ENCODE measurements at regions not wholly inside any gene's neighbourhood (a gene's known extent, or its start where the extent isn't known, plus 50 kb on each side); places are given as distances from the start of the nearest gene placed in this dataset.

DNA sequence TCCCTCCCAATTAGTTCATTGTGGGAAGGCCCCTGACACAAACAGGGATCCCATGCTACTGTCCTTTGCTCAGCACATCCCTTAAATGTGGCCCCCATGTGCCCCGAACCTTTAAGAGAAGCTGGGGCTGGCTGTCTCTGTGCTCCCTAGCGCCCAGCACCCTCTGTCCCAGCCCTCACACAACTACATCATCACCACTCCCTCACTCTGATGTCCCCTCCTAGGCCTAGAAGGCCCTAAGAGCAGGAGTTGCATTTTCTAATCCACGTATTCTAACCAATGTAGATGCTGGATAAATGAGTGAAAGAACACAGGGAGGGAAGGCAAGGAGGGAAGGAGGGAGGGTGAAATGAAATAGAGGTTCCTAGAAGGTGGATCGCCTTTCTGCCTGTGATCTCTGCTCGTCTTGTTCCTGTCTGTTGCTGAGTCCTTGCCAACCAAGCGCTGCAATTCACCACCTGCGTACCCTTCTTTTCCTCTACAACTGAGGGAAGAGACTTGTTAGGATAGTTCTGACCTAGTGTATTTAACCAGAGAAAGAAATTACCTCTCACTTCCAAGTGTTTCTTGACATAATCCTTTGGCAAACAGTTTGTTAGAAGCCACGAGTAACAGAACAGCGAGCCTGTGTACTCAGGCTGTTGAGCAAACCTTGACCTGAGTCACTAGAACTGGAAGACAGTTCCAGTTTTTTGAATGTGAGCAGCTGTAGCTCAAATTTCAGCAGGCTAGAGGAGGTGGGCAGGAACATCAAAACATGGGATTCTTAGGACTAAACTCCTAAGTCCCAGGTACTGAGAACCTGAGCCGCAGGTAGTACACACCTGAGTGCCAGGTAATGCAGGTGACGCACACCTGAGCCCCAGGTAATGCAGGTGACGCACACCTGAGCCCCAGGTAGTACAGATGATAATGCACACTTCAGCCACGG, 181.5 kb upstream of the ID2 start:
- Histone ChIP-seq H3K9ac (ENCODE audit: low read length) (no peak overlapping the region), H3K36me3 (ENCODE audit: insufficient read depth, low read length) (no peaks in the 10 kb centered on the region), H4K20me1 (ENCODE audit: insufficient read depth) (no peaks in the 10 kb centered on the region), H3K9me3 (ENCODE audit: low read length) (no peaks in the 10 kb centered on the region), H3K4me2 (ENCODE audit: low read length) (no peak overlapping the region), H3F3A (ENCODE audit: insufficient read depth, low read length, poor library complexity, severe bottlenecking) (no peaks in the 10 kb centered on the region), H3K27me3 (ENCODE audit: insufficient read depth, low read depth, low read length) (no peaks in the 10 kb centered on the region), H3K27ac (ENCODE audit: low read length) (no peak overlapping the region), H3K4me3 (ENCODE audit: low read length) (no peak overlapping the region), H3K9me2 (ENCODE audit: insufficient read depth, low read length) (no peaks in the 10 kb centered on the region), H3K79me2 (replicated peaks; ENCODE audit: insufficient read depth, low read length) (no peaks in the 10 kb centered on the region), H2AFZ (ENCODE audit: low read depth, low read length) (no peak overlapping the region)
- TF ChIP-seq EP300 (conservative IDR thresholded peaks at IDR 0.05; ENCODE audit: poor library complexity, severe bottlenecking) = no peak
- no peak for TF ChIP-seq TAF1 (IDR thresholded peaks at IDR 0.05; ENCODE audit: low read depth)
- TF ChIP-seq REST (IDR thresholded peaks at IDR 0.05; ENCODE audit: borderline replicate concordance) = no peak

- no peak overlapping the region for H3K9ac ChIP-seq (ENCODE audit: low read length)
- H3K27ac ChIP-seq (ENCODE audit: low read length) = no peak overlapping the region
- H3K9me3 ChIP-seq (ENCODE audit: low read length) = no peaks in the 10 kb centered on the region
- H3F3A ChIP-seq (ENCODE audit: insufficient read depth, low read length, poor library complexity, severe bottlenecking) = no peaks in the 10 kb centered on the region
- no peak overlapping the region for H3K4me3 ChIP-seq (ENCODE audit: low read length)
- no peaks in the 10 kb centered on the region for H3K79me2 ChIP-seq (replicated peaks; ENCODE audit: insufficient read depth, low read length)
- no peaks in the 10 kb centered on the region for H3K36me3 ChIP-seq (ENCODE audit: insufficient read depth, low read length)
- no peak overlapping the region for H2AFZ ChIP-seq (ENCODE audit: low read depth, low read length)
- no peaks in the 10 kb centered on the region for H4K20me1 ChIP-seq (ENCODE audit: insufficient read depth)
- no peak overlapping the region for H3K4me2 ChIP-seq (ENCODE audit: low read length)
- TF ChIP-seq EP300 (conservative IDR thresholded peaks at IDR 0.05; ENCODE audit: poor library complexity, severe bottlenecking) (no peak), EZH2 (IDR thresholded peaks at IDR 0.05; ENCODE audit: borderline replicate concordance, insufficient read depth, low read length, poor library complexity, severe bottlenecking) (no peak), SMC3 (conservative IDR thresholded peaks at IDR 0.05; ENCODE audit: poor library complexity) (no peak), MXI1 (conservative IDR thresholded peaks at IDR 0.05; ENCODE audit: poor library complexity, severe bottlenecking) (no peak), POLR2AphosphoS5 (IDR thresholded peaks at IDR 0.05) (no peak), REST (IDR thresholded peaks at IDR 0.05; ENCODE audit: borderline replicate concordance) (no peak), RAD21 (conservative IDR thresholded peaks at IDR 0.05) (no peak), TAF1 (IDR thresholded peaks at IDR 0.05; ENCODE audit: low read depth) (no peak)
- TF ChIP-seq, protein P1, sequence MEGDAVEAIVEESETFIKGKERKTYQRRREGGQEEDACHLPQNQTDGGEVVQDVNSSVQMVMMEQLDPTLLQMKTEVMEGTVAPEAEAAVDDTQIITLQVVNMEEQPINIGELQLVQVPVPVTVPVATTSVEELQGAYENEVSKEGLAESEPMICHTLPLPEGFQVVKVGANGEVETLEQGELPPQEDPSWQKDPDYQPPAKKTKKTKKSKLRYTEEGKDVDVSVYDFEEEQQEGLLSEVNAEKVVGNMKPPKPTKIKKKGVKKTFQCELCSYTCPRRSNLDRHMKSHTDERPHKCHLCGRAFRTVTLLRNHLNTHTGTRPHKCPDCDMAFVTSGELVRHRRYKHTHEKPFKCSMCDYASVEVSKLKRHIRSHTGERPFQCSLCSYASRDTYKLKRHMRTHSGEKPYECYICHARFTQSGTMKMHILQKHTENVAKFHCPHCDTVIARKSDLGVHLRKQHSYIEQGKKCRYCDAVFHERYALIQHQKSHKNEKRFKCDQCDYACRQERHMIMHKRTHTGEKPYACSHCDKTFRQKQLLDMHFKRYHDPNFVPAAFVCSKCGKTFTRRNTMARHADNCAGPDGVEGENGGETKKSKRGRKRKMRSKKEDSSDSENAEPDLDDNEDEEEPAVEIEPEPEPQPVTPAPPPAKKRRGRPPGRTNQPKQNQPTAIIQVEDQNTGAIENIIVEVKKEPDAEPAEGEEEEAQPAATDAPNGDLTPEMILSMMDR (IDR thresholded peaks at IDR 0.05; ENCODE audit: poor library complexity, severe bottlenecking) = no peak
- H3K27me3 ChIP-seq (ENCODE audit: insufficient read depth, low read depth, low read length) = no peaks in the 10 kb centered on the region
- H3K9me2 ChIP-seq (ENCODE audit: insufficient read depth, low read length) = no peaks in the 10 kb centered on the region
These were observed 180.7 kb upstream of the ID2 start for GRCh38 chr2:8501061-8501720.

Data from neural cell (in vitro differentiated cells).